Left lung (tissue), 4 donors: ENCODE measurements at regions not wholly inside any gene's neighbourhood (a gene's known extent, or its start where the extent isn't known, plus 50 kb on each side); places are given as distances from the start of the nearest gene placed in this dataset.

ENCODE experiments used
- ATAC-seq: fragments of 200-7000 bp; cut with Tn5 transposase; one replicate; pipeline ENCODE4 v1.9.1; 2020; ENCODE audit warnings: moderate library complexity
- DNase-seq, 4 donors: peaks; one replicate each; pipeline ENCODE4 v3.0.0-alpha.2; 2013 to 2020
- H3K27ac ChIP-seq, 2 donors: fragments of 200-600 bp; sonication (generic) in 1 of 2; one replicate each; pipeline versions ENCODE4 v1.5.0 to v1.8.0; 2020 to 2021
- H3K27me3 ChIP-seq, 2 donors: fragments of 200-600 bp; sonication (generic) in 1 of 2; one replicate each; pipeline versions ENCODE4 v1.5.0 to v1.8.0; 2020 to 2021
- H3K36me3 ChIP-seq, 2 donors: fragments of 200-600 bp; sonication (generic) in 1 of 2; one replicate each; pipeline versions ENCODE4 v1.5.0 to v1.8.0; 2020 to 2021
- H3K4me1 ChIP-seq, 2 donors: fragments of 200-600 bp; one replicate each; pipeline ENCODE4 v1.8.0; 2021
- H3K4me3 ChIP-seq, 2 donors: fragments of 200-600 bp; sonication (generic) in 1 of 2; one replicate each; pipeline versions ENCODE4 v1.5.0 to v1.8.0; 2020 to 2021; ENCODE audit warnings: mild to moderate bottlenecking in 1 of 2
- H3K9me3 ChIP-seq, 2 donors: fragments of 200-600 bp; sonication (generic) in 1 of 2; one replicate each; pipeline versions ENCODE4 v1.5.0 to v1.8.0; 2020 to 2021
- CTCF ChIP-seq, 2 donors: fragments of 200-600 bp; sonication (generic) in 1 of 2; IDR thresholded peaks; one replicate each; pipeline versions ENCODE4 v1.5.0 to v1.8.0; 2021; ENCODE audit warnings: antibody characterized with exemption in 2 of 2
- intact Hi-C, 2 donors: fragments of 100-400 bp; cut with DNase I; formaldehyde crosslinking; loops; one replicate each; pipeline versions ENCODE4 v1.11.2 to v1.14.2; 2022
- donor health status: DM: no; HTN: yes; CAD: no.
- donor health status: DM: no; HTN: no; CAD: no.

GRCh38 chr1:54464477-54465146 lies 58.4 kb upstream of the SSBP3 start:
- Histone ChIP-seq H3K27me3 (no peaks in the 10 kb centered on the region), H3K27ac (peak overlapping the region in 1 of 2 donors; percentile 11), H3K36me3 (no peaks in the 10 kb centered on the region), H3K9me3 (no peaks in the 10 kb centered on the region), H3K4me1 (peaks cover 13 to 16% of the 10 kb centered on the region in 2 donors), H3K4me3 (no peak overlapping the region)
- ATAC-seq (peak; percentile 50), DNase-seq (no peak)
- intact Hi-C loops: no loop called here
- no peak for TF ChIP-seq CTCF (IDR thresholded peaks at IDR 0.05)

- peaks cover 13 to 16% of the 10 kb centered on the region in 2 donors for H3K4me1 ChIP-seq
- no peaks in the 10 kb centered on the region for H3K27me3 ChIP-seq
- ATAC-seq (no peak), DNase-seq (no peak)
- H3K27ac ChIP-seq: peak overlapping the region in 1 of 2 donors; percentile 11
- no peak for TF ChIP-seq CTCF (IDR thresholded peaks at IDR 0.05)
- H3K36me3 ChIP-seq: no peaks in the 10 kb centered on the region
- no peaks in the 10 kb centered on the region for H3K9me3 ChIP-seq
- intact Hi-C loops: no loop called here
- no peak overlapping the region for H3K4me3 ChIP-seq
Observed at GRCh38 chr1:54464031-54464476, 57.9 kb upstream of the SSBP3 start.

GRCh38 chr1:54463259-54464030 lies 57.3 kb upstream of the SSBP3 start:
- H3K9me3 ChIP-seq: no peaks in the 10 kb centered on the region
- no peak overlapping the region for H3K4me3 ChIP-seq
- intact Hi-C loops: no loop called here
- H3K27me3 ChIP-seq: no peaks in the 10 kb centered on the region
- H3K36me3 ChIP-seq: no peaks in the 10 kb centered on the region
- TF ChIP-seq CTCF (IDR thresholded peaks at IDR 0.05): no peak
- ATAC-seq (no peak), DNase-seq (no peak)
- H3K27ac ChIP-seq: no peak overlapping the region
- peaks cover 13 to 16% of the 10 kb centered on the region in 2 donors for H3K4me1 ChIP-seq

GRCh38 chr1:54462597-54463258 lies 56.5 kb upstream of the SSBP3 start:
- Histone ChIP-seq H3K4me3 (no peak overlapping the region), H3K4me1 (peaks cover 13 to 16% of the 10 kb centered on the region in 2 donors), H3K9me3 (no peaks in the 10 kb centered on the region), H3K36me3 (no peaks in the 10 kb centered on the region), H3K27me3 (no peaks in the 10 kb centered on the region), H3K27ac (no peak overlapping the region)
- intact Hi-C loops: no loop called here
- ATAC-seq: no peak
- TF ChIP-seq CTCF (IDR thresholded peaks at IDR 0.05): no peak
- no peak for DNase-seq
